Tibial nerve (tissue), 4 donors: ENCODE measurements at regions not wholly inside any gene's neighbourhood (a gene's known extent, or its start where the extent isn't known, plus 50 kb on each side); places are given as distances from the start of the nearest gene placed in this dataset.

Experiments used
- DNase-seq, 2 donors: peaks; one replicate each; pipeline ENCODE4 v3.0.0-alpha.2; 2019; ENCODE audit warnings: low spot score in 2 of 2
- H3K27ac ChIP-seq, 4 donors: fragments of 200-600 bp; sonication (generic) in 3 of 4; one replicate each; pipeline ENCODE4 v1.5.1; 2017 to 2019; ENCODE audit warnings: mild to moderate bottlenecking in 1 of 4
- H3K27me3 ChIP-seq, 2 donors: fragments of 200-600 bp; sonication (generic) in 1 of 2; one replicate each; pipeline versions ENCODE4 v1.5.1 to v1.6.0; 2017 to 2019
- H3K36me3 ChIP-seq, 3 donors: fragments of 200-600 bp; sonication (generic); one replicate each; pipeline ENCODE4 v1.5.1; 2018 to 2019
- H3K4me1 ChIP-seq, 4 donors: fragments of 200-600 bp; sonication (generic) in 3 of 4; one replicate each; pipeline ENCODE4 v1.5.1; 2017 to 2019
- H3K4me3 ChIP-seq, 4 donors: fragments of 200-600 bp; sonication (generic) in 3 of 4; one replicate each; pipeline ENCODE4 v1.5.1; 2017 to 2019; ENCODE audit warnings: mild to moderate bottlenecking in 1 of 4, moderate library complexity in 1 of 4
- H3K9me3 ChIP-seq, 4 donors: fragments of 200-600 bp; sonication (generic) in 3 of 4; one replicate each; pipeline ENCODE4 v1.5.1; 2017 to 2019
- CTCF ChIP-seq, 5 experiments: fragments of 200-600 bp in 3 of 5; fragments of 450-650 bp in 2 of 5; sonication (generic) in 3 of 5; IDR thresholded peaks; one replicate each; pipeline ENCODE4 v1.5.1; 2016 to 2019; ENCODE audit warnings: antibody characterized with exemption in 5 of 5, mild to moderate bottlenecking in 3 of 5, moderate library complexity in 2 of 5
- EP300 ChIP-seq, 2 donors: sonication (generic); formaldehyde crosslinking; IDR thresholded peaks; one replicate each; pipeline ENCODE4 v1.6.1; 2017; ENCODE audit warnings: antibody characterized with exemption in 2 of 2, mild to moderate bottlenecking in 1 of 2
- POLR2A ChIP-seq, 2 donors: fragments of 450-650 bp; IDR thresholded peaks; one replicate each; pipeline ENCODE4 v1.6.1; 2017; ENCODE audit warnings: antibody characterized with exemption in 2 of 2, mild to moderate bottlenecking in 2 of 2, moderate library complexity in 2 of 2
- WGBS, 2 donors: methylation state at CpG; one replicate each; pipeline ENCODE4 v1.1.5; 2018; 5-methylcytosine and 5-hydroxymethylcytosine counted together

GRCh38 chr1:239566074-239566473 lies 179.7 kb downstream of the CHRM3 start:
- Histone ChIP-seq H3K4me3 (no peak overlapping the region), H3K36me3 (no peaks in the 10 kb centered on the region), H3K9me3 (no peaks in the 10 kb centered on the region), H3K4me1 (no peaks in the 10 kb centered on the region), H3K27me3 (no peaks in the 10 kb centered on the region), H3K27ac (no peak overlapping the region)
- TF ChIP-seq CTCF (IDR thresholded peaks at IDR 0.05), result no peak
- TF ChIP-seq EP300 (IDR thresholded peaks at IDR 0.05), result no peak
- no peak for TF ChIP-seq POLR2A (IDR thresholded peaks at IDR 0.05)
- no peak for DNase-seq
- WGBS, 2 donors, result 87 to 92% methylated on average over 7 of the region's 7 CpGs

- Histone ChIP-seq H3K36me3 (no peaks in the 10 kb centered on the region), H3K9me3 (no peaks in the 10 kb centered on the region), H3K27me3 (no peaks in the 10 kb centered on the region), H3K4me3 (no peak overlapping the region), H3K4me1 (no peaks in the 10 kb centered on the region), H3K27ac (no peak overlapping the region)
- TF ChIP-seq EP300 (IDR thresholded peaks at IDR 0.05) (no peak), POLR2A (IDR thresholded peaks at IDR 0.05) (no peak), CTCF (IDR thresholded peaks at IDR 0.05) (no peak)
- 83 to 85% methylated on average over 3 of the region's 3 CpGs for WGBS, 2 donors
- no peak for DNase-seq
Measured at GRCh38 chr1:239570878-239571277, 184.5 kb downstream of the CHRM3 start.

- H3K4me3 ChIP-seq, result no peak overlapping the region
- H3K27me3 ChIP-seq, result no peaks in the 10 kb centered on the region
- TF ChIP-seq EP300 (IDR thresholded peaks at IDR 0.05), result no peak
- no peak for DNase-seq
- H3K27ac ChIP-seq, result no peak overlapping the region
- 90 to 92% methylated on average over 4 of the region's 4 CpGs for WGBS, 2 donors
- no peaks in the 10 kb centered on the region for H3K9me3 ChIP-seq
- no peaks in the 10 kb centered on the region for H3K36me3 ChIP-seq
- H3K4me1 ChIP-seq, result no peaks in the 10 kb centered on the region
Measured at GRCh38 chr1:239572183-239572582, 185.8 kb downstream of the CHRM3 start.

GRCh38 chr1:239574112-239574511 lies 187.7 kb downstream of the CHRM3 start:
- WGBS, 2 donors, result 88 to 99% methylated on average over 2 of the region's 2 CpGs
- H3K4me3 ChIP-seq, result no peak overlapping the region
- no peak for TF ChIP-seq CTCF (IDR thresholded peaks at IDR 0.05)
- H3K9me3 ChIP-seq, result no peaks in the 10 kb centered on the region
- H3K27ac ChIP-seq, result no peak overlapping the region
- no peak for DNase-seq
- H3K27me3 ChIP-seq, result no peaks in the 10 kb centered on the region
- no peaks in the 10 kb centered on the region for H3K36me3 ChIP-seq
- H3K4me1 ChIP-seq, result no peaks in the 10 kb centered on the region

GRCh38 chr1:239575113-239575512 lies 188.7 kb downstream of the CHRM3 start:
- Histone ChIP-seq H3K27me3 (no peaks in the 10 kb centered on the region), H3K9me3 (no peaks in the 10 kb centered on the region), H3K4me3 (no peak overlapping the region), H3K27ac (no peak overlapping the region), H3K4me1 (no peaks in the 10 kb centered on the region), H3K36me3 (no peaks in the 10 kb centered on the region)
- no peak for TF ChIP-seq EP300 (IDR thresholded peaks at IDR 0.05)
- no peak for TF ChIP-seq POLR2A (IDR thresholded peaks at IDR 0.05)
- no peak for TF ChIP-seq CTCF (IDR thresholded peaks at IDR 0.05)
- 89 to 91% methylated on average over 2 of the region's 2 CpGs for WGBS, 2 donors
- DNase-seq, result no peak

- Histone ChIP-seq H3K36me3 (no peaks in the 10 kb centered on the region), H3K4me1 (no peaks in the 10 kb centered on the region), H3K27ac (no peak overlapping the region), H3K27me3 (no peaks in the 10 kb centered on the region), H3K9me3 (no peaks in the 10 kb centered on the region), H3K4me3 (no peak overlapping the region)
- 62 to 63% methylated on average over 1 of the region's 1 CpG for WGBS, 2 donors
- TF ChIP-seq POLR2A (IDR thresholded peaks at IDR 0.05), result no peak
- no peak for TF ChIP-seq CTCF (IDR thresholded peaks at IDR 0.05)
- TF ChIP-seq EP300 (IDR thresholded peaks at IDR 0.05), result no peak
- DNase-seq, result no peak
Measured at GRCh38 chr1:239583536-239583935, 197.2 kb downstream of the CHRM3 start.
